ENCODE measurements at regions not wholly inside any gene's neighbourhood (a gene's known extent, or its start where the extent isn't known, plus 50 kb on each side); places are given as distances from the start of the nearest gene placed in this dataset.

GRCh38 chr10:128701381-128701780 is 575.2 kb upstream of the MKI67 start:
- TF ChIP-seq GATA1 (IDR thresholded peaks at IDR 0.05; ENCODE audit: low read depth, low read length) (no peak), POLR2A (IDR thresholded peaks at IDR 0.05; ENCODE audit: low read length) (no peak)

All from erythroblast (primary cell).